Lower lobe of right lung (tissue), 2 donors: ENCODE measurements at regions not wholly inside any gene's neighbourhood (a gene's known extent, or its start where the extent isn't known, plus 50 kb on each side); places are given as distances from the start of the nearest gene placed in this dataset.

Experiments used
- ATAC-seq, 2 donors: fragments of 200-7000 bp; cut with Tn5 transposase; one replicate each; pipeline ENCODE4 v1.9.1; 2020 to 2022; ENCODE audit warnings: mild to moderate bottlenecking in 2 of 2, moderate library complexity in 2 of 2
- DNase-seq: peaks from one replicate; pipeline ENCODE4 v3.0.0-alpha.2; 2020
- H3K27ac ChIP-seq: fragments of 200-600 bp; one replicate; pipeline ENCODE4 v1.8.0; 2022
- H3K27me3 ChIP-seq: fragments of 200-600 bp; one replicate; pipeline ENCODE4 v1.8.0; 2022; ENCODE audit warnings: low read depth
- H3K36me3 ChIP-seq: fragments of 200-600 bp; one replicate; pipeline ENCODE4 v1.8.0; 2022; ENCODE audit warnings: mild to moderate bottlenecking
- H3K4me1 ChIP-seq: fragments of 200-600 bp; one replicate; pipeline ENCODE4 v1.8.0; 2022
- H3K4me3 ChIP-seq: fragments of 200-600 bp; one replicate; pipeline ENCODE4 v1.8.0; 2022; ENCODE audit warnings: mild to moderate bottlenecking
- H3K9me3 ChIP-seq: fragments of 200-600 bp; one replicate; pipeline ENCODE4 v1.8.0; 2022
- intact Hi-C: fragments of 100-400 bp; cut with DNase I; formaldehyde crosslinking; loops from one replicate; pipeline ENCODE4 v1.11.0; 2022
- TF ChIP-seq, protein P1 (sequence below): fragments of 200-600 bp; IDR thresholded peaks from one replicate; pipeline ENCODE4 v1.8.0; 2022; ENCODE audit warnings: antibody characterized with exemption, mild to moderate bottlenecking
- donor health status: DM: no; HTN: yes; CAD: no; lungs with severe emphysema.

DNA sequence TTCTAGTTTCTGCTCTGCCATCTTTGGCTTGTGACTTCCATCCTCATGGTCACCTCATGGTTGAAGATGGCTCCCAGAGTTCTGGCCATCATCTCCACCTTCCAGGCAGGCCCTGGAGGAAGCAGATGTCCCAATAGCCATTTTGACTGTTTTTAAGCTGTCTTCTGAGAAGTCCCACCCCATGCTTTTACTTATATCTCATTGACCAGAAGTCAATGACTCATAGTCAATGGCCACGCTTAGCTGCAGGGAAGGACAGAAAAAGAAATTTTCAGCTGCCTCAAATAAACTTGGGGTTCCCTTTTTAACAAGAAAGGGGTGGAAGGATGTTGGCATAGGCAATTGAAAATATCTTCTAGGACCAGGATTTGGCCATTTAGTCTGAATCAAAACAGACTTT is 168.1 kb downstream of the AACS start:
- no peak for ATAC-seq
- intact Hi-C loops = no loop called here
- TF ChIP-seq, protein P1, sequence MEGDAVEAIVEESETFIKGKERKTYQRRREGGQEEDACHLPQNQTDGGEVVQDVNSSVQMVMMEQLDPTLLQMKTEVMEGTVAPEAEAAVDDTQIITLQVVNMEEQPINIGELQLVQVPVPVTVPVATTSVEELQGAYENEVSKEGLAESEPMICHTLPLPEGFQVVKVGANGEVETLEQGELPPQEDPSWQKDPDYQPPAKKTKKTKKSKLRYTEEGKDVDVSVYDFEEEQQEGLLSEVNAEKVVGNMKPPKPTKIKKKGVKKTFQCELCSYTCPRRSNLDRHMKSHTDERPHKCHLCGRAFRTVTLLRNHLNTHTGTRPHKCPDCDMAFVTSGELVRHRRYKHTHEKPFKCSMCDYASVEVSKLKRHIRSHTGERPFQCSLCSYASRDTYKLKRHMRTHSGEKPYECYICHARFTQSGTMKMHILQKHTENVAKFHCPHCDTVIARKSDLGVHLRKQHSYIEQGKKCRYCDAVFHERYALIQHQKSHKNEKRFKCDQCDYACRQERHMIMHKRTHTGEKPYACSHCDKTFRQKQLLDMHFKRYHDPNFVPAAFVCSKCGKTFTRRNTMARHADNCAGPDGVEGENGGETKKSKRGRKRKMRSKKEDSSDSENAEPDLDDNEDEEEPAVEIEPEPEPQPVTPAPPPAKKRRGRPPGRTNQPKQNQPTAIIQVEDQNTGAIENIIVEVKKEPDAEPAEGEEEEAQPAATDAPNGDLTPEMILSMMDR = no peak

DNA sequence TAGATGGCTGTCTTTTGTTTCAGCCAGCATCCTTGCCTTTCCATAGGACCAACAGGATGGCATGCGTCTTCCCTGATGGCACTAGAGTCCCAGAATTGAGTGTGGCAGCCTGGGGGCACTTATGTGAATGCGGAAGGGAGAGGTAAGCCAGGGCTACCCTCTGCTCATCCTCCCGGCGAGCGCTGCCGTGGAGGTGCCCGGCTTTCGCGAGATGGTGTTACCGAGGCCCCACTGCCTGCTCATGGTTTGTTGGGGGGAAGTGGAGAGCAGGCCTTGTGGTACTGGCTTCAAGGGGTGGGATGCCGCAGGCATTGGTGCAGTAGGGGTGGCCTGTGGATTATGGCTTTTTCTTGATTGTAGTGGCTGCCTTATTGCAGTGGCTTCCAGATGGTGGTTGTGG is 174.3 kb downstream of the AACS start:
- Histone ChIP-seq H3K27ac (no peak overlapping the region), H3K4me3 (no peak overlapping the region), H3K9me3 (no peaks in the 10 kb centered on the region), H3K36me3 (no peaks in the 10 kb centered on the region), H3K4me1 (no peaks in the 10 kb centered on the region), H3K27me3 (peaks cover 6% of the 10 kb centered on the region)
- ATAC-seq = no peak
- intact Hi-C loops = no loop called here
- no peak for DNase-seq
- TF ChIP-seq, protein P1 = no peak

More for the DNA sequence above, 168.1 kb downstream of the AACS start:
- no peak for DNase-seq
- H3K4me3 ChIP-seq = no peak overlapping the region
- H3K9me3 ChIP-seq = no peaks in the 10 kb centered on the region
- no peak overlapping the region for H3K27ac ChIP-seq
- H3K4me1 ChIP-seq = no peaks in the 10 kb centered on the region
- H3K36me3 ChIP-seq = no peaks in the 10 kb centered on the region
- H3K27me3 ChIP-seq = no peaks in the 10 kb centered on the region

DNA sequence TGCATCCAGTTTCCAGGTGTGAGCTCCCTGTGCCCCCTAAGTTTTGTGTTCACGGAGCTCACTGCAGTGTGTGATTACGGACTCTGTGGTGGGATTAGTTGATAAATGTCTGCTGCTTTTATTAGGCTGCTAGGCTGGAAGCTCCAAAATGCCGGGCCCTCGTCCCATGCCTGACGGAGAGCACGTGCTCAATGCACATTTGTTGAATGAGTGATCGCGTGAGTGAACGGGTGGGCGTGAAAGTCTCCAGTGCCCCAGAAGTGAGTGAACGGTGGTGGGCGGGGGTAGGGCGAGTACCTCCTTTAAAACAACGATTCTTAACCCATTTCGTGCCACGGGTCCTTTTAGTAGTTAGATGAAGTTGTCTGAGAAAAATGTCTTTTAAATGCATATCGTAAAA is 175.5 kb downstream of the AACS start:
- H3K27me3 ChIP-seq = peaks cover 13% of the 10 kb centered on the region
- no peak for ATAC-seq
- no peak for DNase-seq
- no peak overlapping the region for H3K4me3 ChIP-seq
- TF ChIP-seq, protein P1 = no peak
- H3K9me3 ChIP-seq = no peaks in the 10 kb centered on the region
- no peaks in the 10 kb centered on the region for H3K4me1 ChIP-seq
- no peaks in the 10 kb centered on the region for H3K36me3 ChIP-seq
- intact Hi-C loops = no loop called here
- H3K27ac ChIP-seq = no peak overlapping the region

DNA sequence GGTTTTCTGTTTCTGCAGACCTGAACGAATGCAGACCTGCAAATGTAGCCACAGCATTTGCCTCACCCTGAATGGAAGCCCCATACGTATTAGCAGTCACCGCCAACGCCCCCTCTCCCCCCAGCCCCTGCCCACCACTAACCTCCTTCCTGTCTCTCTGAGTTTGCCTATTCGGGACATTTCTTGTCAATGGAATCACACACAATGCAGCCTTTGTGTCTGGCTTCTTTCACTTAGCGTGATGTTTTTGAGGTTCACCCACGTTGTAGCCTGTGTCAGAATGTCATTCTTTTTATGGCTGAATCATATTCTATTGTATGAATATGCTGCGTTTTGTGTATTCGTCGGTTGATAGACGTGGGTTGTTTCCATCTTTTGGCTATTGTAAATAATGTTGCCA is 178.6 kb downstream of the AACS start:
- no peaks in the 10 kb centered on the region for H3K4me1 ChIP-seq
- no peaks in the 10 kb centered on the region for H3K9me3 ChIP-seq
- H3K36me3 ChIP-seq = no peaks in the 10 kb centered on the region
- TF ChIP-seq, protein P1 = no peak
- H3K27ac ChIP-seq = no peak overlapping the region
- ATAC-seq = no peak
- DNase-seq = no peak
- intact Hi-C loops = no loop called here
- H3K4me3 ChIP-seq = no peak overlapping the region
- H3K27me3 ChIP-seq = peaks cover 17% of the 10 kb centered on the region

DNA sequence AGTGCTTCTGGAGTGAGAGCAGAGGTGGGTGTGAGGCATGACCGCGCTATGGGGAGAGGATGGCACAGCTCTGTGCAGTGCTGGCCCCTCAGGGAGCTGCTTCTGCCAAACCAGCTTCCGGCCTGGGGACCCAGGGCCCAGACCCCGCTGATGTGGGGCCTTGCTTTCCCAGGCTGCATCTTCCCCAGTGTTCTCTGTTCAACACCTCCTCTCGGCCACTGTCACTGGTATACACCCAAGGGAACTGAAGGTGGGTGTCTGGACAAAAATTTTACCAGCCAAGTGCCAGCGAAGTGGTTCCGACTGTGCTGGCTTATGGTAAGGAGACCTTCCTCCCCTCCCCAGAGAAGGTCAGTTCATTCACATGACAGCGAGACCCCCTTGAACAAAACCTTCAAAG is 179.1 kb downstream of the AACS start:
- intact Hi-C loops = no loop called here
- no peak overlapping the region for H3K27ac ChIP-seq
- no peaks in the 10 kb centered on the region for H3K4me1 ChIP-seq
- ATAC-seq (no peak), DNase-seq (no peak)
- H3K4me3 ChIP-seq = no peak overlapping the region
- TF ChIP-seq, protein P1 = no peak
- H3K27me3 ChIP-seq = peaks cover 17% of the 10 kb centered on the region
- H3K36me3 ChIP-seq = no peaks in the 10 kb centered on the region
- H3K9me3 ChIP-seq = no peaks in the 10 kb centered on the region
